ENCODE measurements at regions not wholly inside any gene's neighbourhood (a gene's known extent, or its start where the extent isn't known, plus 50 kb on each side); places are given as distances from the start of the nearest gene placed in this dataset.

DNA sequence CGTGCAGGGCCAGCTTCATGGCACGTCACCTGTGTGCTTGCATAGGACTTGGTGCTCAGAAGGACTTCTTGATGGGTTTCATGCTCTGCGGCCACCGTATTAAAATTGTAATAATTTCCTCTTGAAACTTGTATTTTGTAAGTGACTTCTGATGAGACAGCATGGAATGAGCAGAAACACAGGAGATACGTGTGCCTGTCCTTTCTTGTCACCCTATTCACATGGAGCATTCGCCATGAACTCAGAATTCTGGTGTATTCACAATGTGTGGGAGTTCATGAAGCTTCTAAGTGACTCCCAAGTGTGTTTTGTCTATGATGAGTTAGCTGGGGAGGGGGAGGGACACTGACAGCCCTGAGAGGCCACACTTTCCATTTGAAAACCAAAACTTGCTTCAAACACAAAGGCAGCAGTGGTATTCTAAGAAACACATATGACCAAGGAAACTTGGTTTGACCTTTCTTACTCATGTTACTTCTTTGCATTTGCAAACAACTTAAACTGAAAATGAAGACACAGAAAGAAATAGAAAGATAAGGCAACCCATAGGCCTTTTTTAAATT, 92.1 kb upstream of the NEDD9 start:
- DNase-seq (ENCODE audit: insufficient read length): peak; percentile 27
- peak; percentile 17 for FAIRE-seq
- TF ChIP-seq POLR2AphosphoS5 (IDR thresholded peaks at IDR 0.05; ENCODE audit: low read depth, low read length): no peak
- no peak for TF ChIP-seq TAF1 (IDR thresholded peaks at IDR 0.05; ENCODE audit: borderline replicate concordance, low read depth, low read length)
- no peak for TF ChIP-seq POLR2A (IDR thresholded peaks at IDR 0.05; ENCODE audit: low read depth, low read length)

DNA sequence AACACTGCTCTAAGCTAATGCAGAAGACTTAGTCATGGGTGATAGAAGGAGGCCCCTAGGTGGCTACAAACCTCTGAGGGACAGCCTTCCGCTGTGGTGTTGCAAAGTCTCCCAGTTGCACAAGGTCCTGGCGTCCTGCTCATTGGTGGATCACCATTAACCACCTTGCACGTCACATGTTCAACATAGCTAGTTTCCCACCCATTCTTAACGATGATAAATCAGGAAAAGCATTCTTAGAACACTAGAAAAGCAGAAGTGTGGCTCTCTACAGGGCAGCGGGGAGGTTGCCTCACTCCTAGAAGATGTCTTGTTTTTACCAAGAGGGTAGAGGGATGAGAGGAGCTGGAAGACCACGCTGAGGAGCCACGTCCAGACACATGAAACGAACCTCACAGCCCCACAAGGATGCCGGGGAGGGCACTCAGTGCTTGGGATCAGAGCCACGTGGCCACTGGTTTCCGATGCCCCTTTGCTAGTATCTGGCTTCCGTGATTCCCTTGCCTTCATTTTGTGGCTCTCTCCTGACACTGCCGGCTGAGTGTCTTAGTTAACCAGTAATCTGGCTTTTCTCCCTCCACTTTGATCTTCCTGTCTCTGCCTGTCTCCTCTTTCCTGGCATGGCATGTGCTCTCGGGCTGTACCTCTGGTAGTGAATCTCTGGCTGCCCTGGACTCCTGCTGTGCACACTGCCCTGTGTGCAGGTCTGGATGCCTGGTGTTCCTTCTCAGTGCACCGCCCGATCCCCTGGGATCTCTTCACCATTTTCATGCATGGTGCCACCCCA, 91.4 kb upstream of the NEDD9 start:
- FAIRE-seq: no peak
- no peak for TF ChIP-seq POLR2AphosphoS5 (IDR thresholded peaks at IDR 0.05; ENCODE audit: low read depth, low read length)
- no peak for TF ChIP-seq TAF1 (IDR thresholded peaks at IDR 0.05; ENCODE audit: borderline replicate concordance, low read depth, low read length)
- TF ChIP-seq POLR2A (IDR thresholded peaks at IDR 0.05; ENCODE audit: low read depth, low read length): no peak
- DNase-seq (ENCODE audit: insufficient read length): no peak

DNA sequence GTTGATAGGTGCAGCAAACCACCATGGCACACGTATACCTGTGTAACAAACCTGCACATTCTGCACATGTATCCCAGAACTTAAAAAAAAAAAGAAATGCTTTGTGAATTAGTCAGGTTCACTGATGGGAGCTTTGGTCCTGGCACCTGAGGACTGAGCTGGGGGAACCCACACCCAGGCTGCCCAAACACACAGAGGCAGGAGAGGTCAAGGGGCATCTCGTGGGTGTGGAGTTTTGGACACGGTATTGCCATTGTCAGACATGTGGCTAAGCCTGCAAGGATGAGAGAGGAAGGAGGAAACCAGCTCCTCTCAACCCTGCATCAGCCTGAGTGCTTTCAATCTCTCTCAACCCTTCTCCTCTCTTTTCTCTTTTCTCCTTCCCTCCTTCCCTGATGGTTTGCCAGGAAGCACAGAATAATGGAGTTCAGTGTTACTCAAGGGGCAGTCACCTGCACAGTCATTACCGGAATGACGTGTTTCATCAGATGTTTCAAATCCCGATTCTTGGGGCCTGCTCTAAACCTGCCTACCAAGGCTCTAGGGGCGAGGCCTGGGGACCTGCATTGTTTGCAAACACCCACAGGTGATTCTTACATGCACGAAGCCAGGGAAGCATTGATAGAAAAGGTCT, 89.9 kb upstream of the NEDD9 start:
- no peak for TF ChIP-seq POLR2A (IDR thresholded peaks at IDR 0.05; ENCODE audit: low read depth, low read length)
- no peak for TF ChIP-seq POLR2AphosphoS5 (IDR thresholded peaks at IDR 0.05; ENCODE audit: low read depth, low read length)
- no peak for TF ChIP-seq TAF1 (IDR thresholded peaks at IDR 0.05; ENCODE audit: borderline replicate concordance, low read depth, low read length)
- FAIRE-seq (no peak), DNase-seq (ENCODE audit: insufficient read length) (no peak)

DNA sequence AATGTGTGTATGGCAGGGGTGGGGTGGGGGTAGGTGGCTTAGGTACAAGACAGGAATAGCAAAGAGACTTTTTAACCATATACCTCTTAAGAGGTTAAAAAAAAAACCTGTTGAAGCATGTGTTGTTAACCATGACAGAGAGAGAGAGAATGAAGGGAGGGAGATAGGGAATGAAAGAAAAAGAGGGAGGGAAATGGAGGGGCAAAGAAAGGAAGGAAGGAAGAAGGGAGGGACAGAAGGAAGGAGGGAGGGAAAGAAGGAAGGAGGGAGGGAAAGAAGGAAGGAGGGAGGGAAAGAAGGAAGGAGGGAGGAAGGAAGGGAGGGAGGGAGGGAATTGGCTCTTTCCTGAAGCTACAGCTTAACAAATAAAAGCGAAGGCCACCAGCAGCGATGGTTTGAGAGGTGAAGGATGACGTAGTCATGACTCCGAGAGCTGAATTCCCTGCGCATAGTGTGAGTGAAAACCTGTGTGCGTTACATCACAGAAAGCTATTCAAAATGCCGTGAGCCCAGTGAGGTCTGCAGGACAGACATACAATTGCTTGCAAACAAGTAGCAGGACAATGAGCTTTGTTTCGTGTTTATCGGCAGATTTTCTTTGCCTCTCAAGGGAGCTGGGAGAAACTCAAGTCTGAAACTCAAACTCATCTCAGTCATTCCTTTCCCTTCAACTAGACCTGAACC, 88.6 kb upstream of the NEDD9 start:
- FAIRE-seq (no peak), DNase-seq (ENCODE audit: insufficient read length) (no peak)
- TF ChIP-seq POLR2AphosphoS5 (IDR thresholded peaks at IDR 0.05; ENCODE audit: low read depth, low read length): no peak
- TF ChIP-seq POLR2A (IDR thresholded peaks at IDR 0.05; ENCODE audit: low read depth, low read length): no peak
- TF ChIP-seq TAF1 (IDR thresholded peaks at IDR 0.05; ENCODE audit: borderline replicate concordance, low read depth, low read length): no peak

DNA sequence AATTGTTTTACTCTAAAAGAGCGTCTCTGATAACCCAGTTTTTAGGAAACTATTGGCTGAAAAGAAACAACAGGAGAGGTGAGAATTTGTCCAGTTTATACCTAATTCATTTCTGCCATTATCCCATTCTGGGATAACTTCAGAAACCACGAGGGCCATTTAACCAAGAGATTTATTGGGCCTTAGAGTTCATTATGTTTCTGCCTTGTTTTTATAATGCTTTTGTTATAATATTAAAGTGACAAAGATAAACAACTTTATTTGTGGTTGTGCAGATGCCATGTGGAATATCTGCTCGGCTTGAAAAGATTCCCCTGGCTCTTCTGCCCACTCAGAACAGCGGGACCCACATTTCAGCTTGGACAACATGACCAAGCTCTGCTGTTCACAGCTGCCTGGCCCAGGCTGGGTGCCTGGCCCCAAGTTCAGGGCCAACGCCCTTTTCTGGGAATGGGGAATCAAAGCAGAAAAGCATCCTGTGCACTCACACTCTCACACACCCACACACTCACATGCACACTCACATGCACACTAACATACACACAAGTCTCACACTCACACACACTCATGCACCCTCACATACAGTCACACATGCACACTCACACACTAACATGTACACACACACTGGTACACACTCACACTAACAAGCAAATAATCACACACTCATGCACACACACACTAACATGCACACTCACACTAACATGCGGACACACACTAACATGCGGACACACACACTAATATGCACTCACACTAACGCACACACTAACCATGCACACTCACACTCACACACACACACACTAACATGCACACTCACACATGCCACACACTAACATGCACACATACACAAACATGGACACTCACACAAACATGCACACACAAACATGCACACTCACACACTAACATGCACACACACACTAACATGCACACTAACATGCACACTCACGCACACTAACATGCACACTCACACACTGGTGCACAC, 86.7 kb upstream of the NEDD9 start:
- no peak for DNase-seq (ENCODE audit: insufficient read length)
- peak; percentile 54 for FAIRE-seq
- TF ChIP-seq POLR2AphosphoS5 (IDR thresholded peaks at IDR 0.05; ENCODE audit: low read depth, low read length): no peak

DNA sequence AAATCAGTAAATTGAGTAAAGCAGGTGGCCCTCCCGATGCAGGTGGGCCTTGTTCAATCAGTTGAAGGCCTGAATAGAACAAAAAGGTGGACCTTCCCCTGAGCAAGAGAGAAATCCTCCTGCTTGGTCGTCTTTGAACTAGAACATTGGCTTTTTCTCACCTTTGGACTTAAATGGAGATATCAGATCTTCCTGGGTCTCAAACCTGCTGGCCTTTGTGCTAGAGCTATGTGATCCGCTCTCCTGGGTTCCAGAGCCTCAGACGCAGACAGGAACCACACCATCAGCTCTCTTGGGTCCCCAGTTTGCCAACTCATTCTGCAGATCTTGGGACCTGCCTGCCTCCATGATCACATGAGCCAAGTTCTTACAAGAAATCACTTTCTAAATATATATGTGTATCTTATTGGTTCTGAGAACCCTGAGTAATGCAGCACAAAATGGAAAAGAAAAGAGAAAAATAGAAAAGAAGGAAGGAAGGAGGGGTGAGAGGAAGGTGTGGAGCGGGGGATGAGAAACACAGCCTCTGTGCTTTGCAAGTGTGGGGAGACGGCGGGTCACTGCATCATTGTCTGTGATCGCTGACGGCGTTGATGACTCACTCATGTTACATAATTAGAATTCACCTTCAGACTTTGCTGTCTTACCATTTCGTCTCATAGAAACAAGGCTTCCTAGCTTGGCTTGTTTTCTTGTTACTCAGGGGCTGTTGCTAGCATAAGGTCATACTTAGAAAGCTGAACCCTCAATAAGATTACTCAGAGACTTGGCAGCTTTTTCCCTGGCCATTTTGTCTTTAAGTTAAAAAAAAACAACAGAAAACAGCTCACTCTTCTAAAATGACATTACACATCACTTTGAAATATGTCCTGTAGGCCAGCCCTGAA, 85.7 kb upstream of the NEDD9 start:
- DNase-seq (ENCODE audit: insufficient read length) (no peak), FAIRE-seq (no peak)
- TF ChIP-seq POLR2A (IDR thresholded peaks at IDR 0.05; ENCODE audit: low read depth, low read length) (no peak), TAF1 (IDR thresholded peaks at IDR 0.05; ENCODE audit: borderline replicate concordance, low read depth, low read length) (no peak), POLR2AphosphoS5 (IDR thresholded peaks at IDR 0.05; ENCODE audit: low read depth, low read length) (no peak)

DNA sequence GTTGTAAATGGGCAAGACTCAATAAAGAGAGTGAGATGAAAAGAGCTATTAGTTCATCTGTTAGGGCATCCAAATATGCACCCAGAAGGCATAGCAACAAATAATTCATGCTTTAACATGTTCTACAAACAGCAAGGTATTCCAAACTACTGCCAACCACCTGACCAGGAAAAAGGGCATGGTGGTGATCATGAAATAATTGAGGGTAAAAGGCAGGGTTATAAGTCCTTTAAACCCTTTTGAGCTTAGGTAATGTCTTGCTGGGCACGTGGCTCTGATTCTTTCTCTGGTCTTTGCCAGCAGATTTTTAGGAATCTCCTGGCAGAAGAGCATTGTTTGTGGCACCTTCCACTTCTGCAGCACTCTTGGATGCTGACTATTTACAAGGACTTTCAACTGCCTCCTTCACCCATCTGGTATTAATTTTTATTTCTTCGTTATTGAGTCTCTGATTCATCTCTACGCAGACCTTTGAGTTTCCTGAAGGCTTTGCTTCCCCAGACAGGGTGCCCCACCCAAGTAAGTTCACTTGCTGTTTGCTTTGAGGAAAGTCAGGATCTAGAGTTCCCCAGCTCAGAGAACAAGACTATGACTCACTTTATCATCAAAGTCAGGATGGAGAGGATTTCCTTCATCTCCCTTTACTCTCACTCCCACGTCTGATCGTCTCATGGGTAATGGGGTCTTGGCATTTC, 83.4 kb upstream of the NEDD9 start:
- FAIRE-seq (no peak), DNase-seq (ENCODE audit: insufficient read length) (no peak)
- TF ChIP-seq POLR2AphosphoS5 (IDR thresholded peaks at IDR 0.05; ENCODE audit: low read depth, low read length) (no peak), TAF1 (IDR thresholded peaks at IDR 0.05; ENCODE audit: borderline replicate concordance, low read depth, low read length) (no peak), POLR2A (IDR thresholded peaks at IDR 0.05; ENCODE audit: low read depth, low read length) (no peak)

DNA sequence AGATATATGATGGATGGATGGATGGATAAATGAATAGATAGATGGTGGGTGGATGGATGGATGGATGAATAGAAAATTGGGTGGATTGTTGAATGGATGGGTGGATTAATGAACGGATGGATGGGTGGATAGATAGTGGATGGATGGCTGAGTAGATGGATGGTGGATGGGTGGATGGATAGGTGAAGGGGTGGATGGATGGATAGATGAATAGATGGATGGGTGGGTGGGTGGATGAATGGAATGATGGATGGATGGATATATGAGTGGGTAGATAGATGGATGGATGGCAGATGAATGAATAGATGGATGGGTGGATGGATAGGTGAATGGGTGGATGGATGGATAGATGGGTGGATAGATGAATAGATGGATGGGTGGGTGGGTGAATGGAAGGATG, 80.7 kb upstream of the NEDD9 start:
- DNase-seq (ENCODE audit: insufficient read length) (no peak), FAIRE-seq (no peak)
- TF ChIP-seq POLR2A (IDR thresholded peaks at IDR 0.05; ENCODE audit: low read depth, low read length) (no peak), TAF1 (IDR thresholded peaks at IDR 0.05; ENCODE audit: borderline replicate concordance, low read depth, low read length) (no peak), POLR2AphosphoS5 (IDR thresholded peaks at IDR 0.05; ENCODE audit: low read depth, low read length) (no peak)

DNA sequence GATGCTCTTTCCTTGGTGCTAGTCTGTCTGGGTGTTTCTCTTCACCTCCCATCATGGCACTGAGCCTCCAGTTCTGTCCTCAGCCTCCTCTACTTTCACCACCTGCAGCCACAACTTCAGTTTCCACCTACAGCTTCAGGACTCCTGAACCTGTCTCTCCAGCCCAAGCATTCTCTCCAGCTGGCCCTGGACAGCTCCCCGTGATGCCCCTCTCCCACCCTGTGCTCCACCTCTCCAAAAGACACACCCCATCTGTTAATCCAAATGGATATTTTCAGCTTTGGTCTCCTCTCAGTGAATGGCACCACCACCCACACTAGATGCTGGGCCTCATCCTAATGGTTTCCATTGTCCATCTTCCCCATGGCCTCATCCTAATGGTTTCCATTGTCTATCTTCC, 79.5 kb upstream of the NEDD9 start:
- FAIRE-seq: no peak
- no peak for DNase-seq (ENCODE audit: insufficient read length)
- TF ChIP-seq POLR2AphosphoS5 (IDR thresholded peaks at IDR 0.05; ENCODE audit: low read depth, low read length): no peak
- no peak for TF ChIP-seq TAF1 (IDR thresholded peaks at IDR 0.05; ENCODE audit: borderline replicate concordance, low read depth, low read length)
- no peak for TF ChIP-seq POLR2A (IDR thresholded peaks at IDR 0.05; ENCODE audit: low read depth, low read length)
